Activated CD4-positive, alpha-beta T cell treated with anti-CD3 and anti-CD28 coated beads, Interleukin-2, amount 50 U/mL, for 16 hours (primary cell): ENCODE measurements at regions not wholly inside any gene's neighbourhood (a gene's known extent, or its start where the extent isn't known, plus 50 kb on each side); places are given as distances from the start of the nearest gene placed in this dataset.
"Not testable (repeated sequence)": the region's sequence is repeated elsewhere in the genome, so short reads cannot be mapped to it uniquely, and the experiment has no call there.

ENCODE experiments used
- DNase-seq: peaks from one replicate; pipeline ENCODE4 v3.0.0-alpha.2; 2020

- not testable (repeated sequence) for DNase-seq
Measured at GRCh38 chr13:103880146-103880545, 813.9 kb upstream of the SLC10A2 start.

- DNase-seq = no peak
Measured at GRCh38 chr13:103878891-103879605, 812.8 kb upstream of the SLC10A2 start.

GRCh38 chr13:103876571-103876970 lies 810.4 kb upstream of the SLC10A2 start:
- DNase-seq = no peak

- DNase-seq = no peak
Measured at GRCh38 chr13:103873725-103874124, 807.5 kb upstream of the SLC10A2 start.

GRCh38 chr13:103866048-103866447 lies 799.8 kb upstream of the SLC10A2 start:
- no peak for DNase-seq

GRCh38 chr13:103862525-103862924 lies 796.3 kb upstream of the SLC10A2 start:
- DNase-seq = no peak

GRCh38 chr13:103859952-103860351 lies 793.7 kb upstream of the SLC10A2 start:
- no peak for DNase-seq

- no peak for DNase-seq
Measured at GRCh38 chr13:103852036-103852435, 785.8 kb upstream of the SLC10A2 start.

- no peak for DNase-seq
Measured at GRCh38 chr13:103844471-103844870, 778.3 kb upstream of the SLC10A2 start.

GRCh38 chr13:103839460-103839859 lies 773.2 kb upstream of the SLC10A2 start:
- DNase-seq = no peak

- no peak for DNase-seq
Measured at GRCh38 chr13:103835052-103835451, 768.8 kb upstream of the SLC10A2 start.

GRCh38 chr13:103833294-103833852 lies 767.2 kb upstream of the SLC10A2 start:
- DNase-seq = no peak

- no peak for DNase-seq
Measured at GRCh38 chr13:103815619-103816018, 749.4 kb upstream of the SLC10A2 start.

- DNase-seq = no peak
Measured at GRCh38 chr13:103812971-103813370, 746.8 kb upstream of the SLC10A2 start.

- DNase-seq = no peak
Measured at GRCh38 chr13:103812558-103812957, 746.3 kb upstream of the SLC10A2 start.

- no peak for DNase-seq
Measured at GRCh38 chr13:103810026-103810425, 743.8 kb upstream of the SLC10A2 start.

GRCh38 chr13:103805771-103806170 lies 739.6 kb upstream of the SLC10A2 start:
- DNase-seq = no peak

GRCh38 chr13:103803349-103803748 lies 737.1 kb upstream of the SLC10A2 start:
- DNase-seq = no peak

GRCh38 chr13:103799028-103799427 lies 732.8 kb upstream of the SLC10A2 start:
- no peak for DNase-seq

GRCh38 chr13:103795892-103796478 lies 729.8 kb upstream of the SLC10A2 start:
- no peak for DNase-seq

GRCh38 chr13:103794526-103794925 lies 728.3 kb upstream of the SLC10A2 start:
- no peak for DNase-seq

GRCh38 chr13:103788061-103788652 lies 721.9 kb upstream of the SLC10A2 start:
- DNase-seq = no peak

GRCh38 chr13:103772576-103772975 lies 706.4 kb upstream of the SLC10A2 start:
- DNase-seq = no peak

GRCh38 chr13:103762523-103762922 lies 696.3 kb upstream of the SLC10A2 start:
- DNase-seq = no peak
